PC-9 (cell line): ENCODE measurements at regions not wholly inside any gene's neighbourhood (a gene's known extent, or its start where the extent isn't known, plus 50 kb on each side); places are given as distances from the start of the nearest gene placed in this dataset.

Source experiments
- CTCF ChIP-seq: fragments of 200-600 bp; sonication (generic); conservative IDR thresholded peaks from 2 replicates; pipeline ENCODE4 v1.6.1; 2017; ENCODE audit warnings: mixed run types, antibody characterized with exemption, mild to moderate bottlenecking, moderate library complexity
- EZH2 ChIP-seq: fragments of 200-600 bp; sonication (generic); IDR thresholded peaks from 2 replicates; pipeline ENCODE4 v1.8.0; 2017; ENCODE audit warnings: antibody characterized with exemption, low read depth

GRCh38 chr1:229843627-229844238 is 217.7 kb downstream of the URB2 start:
- TF ChIP-seq CTCF (no peak; the same call in 1 of the 2 replicates), EZH2 (no peak)
